Naive thymus-derived CD8-positive, alpha-beta T cell (primary cell): ENCODE measurements at regions not wholly inside any gene's neighbourhood (a gene's known extent, or its start where the extent isn't known, plus 50 kb on each side); places are given as distances from the start of the nearest gene placed in this dataset.

ENCODE experiments used
- ATAC-seq, 2 donors: fragments of 150-1000 bp; cut with Tn5 transposase in 1 of 2; sonication (Bioruptor Pico), chemical (Tn5 transposase) in 1 of 2; 1 replicate in 1 of 2; 2 replicates in 1 of 2; pipeline ENCODE4 v1.10.0; 2021; ENCODE audit warnings: mild to moderate bottlenecking in 2 of 2, moderate library complexity in 2 of 2
- POLR2A ChIA-PET: fragments of 350-600 bp; sonication (Branson Sonifier 250); formaldehyde crosslinking; loops from one replicate; lab custom pipeline; 2021; ENCODE audit warnings: antibody characterized with exemption; lab: Charles Lee
- DNase-seq, 10 donors: peaks; one replicate each; pipeline versions ENCODE4 v3.0.0 to v3.0.0-alpha.2; 2020 to 2022
- H3K27ac Mint-ChIP-seq, 10 donors: one replicate each; pipeline ENCODE4 v1.8.0; 2020 to 2022; ENCODE audit warnings: mild to moderate bottlenecking in 10 of 10, mixed read lengths in 10 of 10, moderate library complexity in 4 of 10, inconsistent platforms in 1 of 10
- H3K27me3 Mint-ChIP-seq, 5 donors: one replicate each; pipeline ENCODE4 v1.8.0; 2021 to 2022; ENCODE audit warnings: mixed read lengths in 5 of 5
- H3K36me3 Mint-ChIP-seq, 3 donors: one replicate each; pipeline ENCODE4 v1.8.0; 2020 to 2022; ENCODE audit warnings: mixed read lengths in 3 of 3, mild to moderate bottlenecking in 2 of 3, inconsistent platforms in 1 of 3
- H3K4me1 Mint-ChIP-seq, 4 donors: one replicate each; pipeline ENCODE4 v1.8.0; 2021 to 2022; ENCODE audit warnings: mixed read lengths in 4 of 4
- H3K4me3 Mint-ChIP-seq, 10 donors: one replicate each; pipeline ENCODE4 v1.8.0; 2020 to 2022; ENCODE audit warnings: mild to moderate bottlenecking in 10 of 10, mixed read lengths in 10 of 10, moderate library complexity in 6 of 10, inconsistent platforms in 1 of 10
- H3K9me3 Mint-ChIP-seq, 9 donors: one replicate each; pipeline ENCODE4 v1.8.0; 2020 to 2022; ENCODE audit warnings: mixed read lengths in 9 of 9, mild to moderate bottlenecking in 3 of 9, inconsistent platforms in 1 of 9, moderate library complexity in 1 of 9

GRCh38 chr12:75783093-75783877, 248.3 kb downstream of the PHLDA1 start:
- H3K27ac Mint-ChIP-seq = no peak overlapping the region
- POLR2A ChIA-PET = no interaction called here
- DNase-seq (no peak), ATAC-seq (no peak)
- no peaks in the 10 kb centered on the region for H3K9me3 Mint-ChIP-seq
- H3K36me3 Mint-ChIP-seq = no peaks in the 10 kb centered on the region
- H3K4me3 Mint-ChIP-seq = no peak overlapping the region
- H3K27me3 Mint-ChIP-seq = peaks cover 0 to 4% (median 3%) of the 10 kb centered on the region in 5 donors
- peaks cover 0 to 6% (median 1%) of the 10 kb centered on the region in 4 donors for H3K4me1 Mint-ChIP-seq

- no peak for ATAC-seq
- POLR2A ChIA-PET = no interaction called here
- Mint-ChIP-seq H3K4me1 (peaks cover 0 to 6% (median 1%) of the 10 kb centered on the region in 4 donors), H3K9me3 (no peaks in the 10 kb centered on the region), H3K36me3 (no peaks in the 10 kb centered on the region), H3K27me3 (peaks cover 0 to 4% (median 3%) of the 10 kb centered on the region in 5 donors), H3K27ac (no peak overlapping the region), H3K4me3 (no peak overlapping the region)
- no peak for DNase-seq
Measured at GRCh38 chr12:75782069-75782581, 249.5 kb downstream of the PHLDA1 start.

- H3K9me3 Mint-ChIP-seq = no peaks in the 10 kb centered on the region
- no peak overlapping the region for H3K4me3 Mint-ChIP-seq
- no peak overlapping the region for H3K27ac Mint-ChIP-seq
- H3K4me1 Mint-ChIP-seq = peaks cover 0 to 6% (median 1%) of the 10 kb centered on the region in 4 donors
- ATAC-seq (no peak), DNase-seq (no peak)
- peaks cover 0 to 4% (median 3%) of the 10 kb centered on the region in 5 donors for H3K27me3 Mint-ChIP-seq
- POLR2A ChIA-PET = no interaction called here
- no peaks in the 10 kb centered on the region for H3K36me3 Mint-ChIP-seq
Measured at GRCh38 chr12:75781532-75782046, 250.0 kb downstream of the PHLDA1 start.

- no peak overlapping the region for H3K4me3 Mint-ChIP-seq
- peaks cover 0 to 4% (median 3%) of the 10 kb centered on the region in 5 donors for H3K27me3 Mint-ChIP-seq
- H3K9me3 Mint-ChIP-seq = no peaks in the 10 kb centered on the region
- no peak overlapping the region for H3K27ac Mint-ChIP-seq
- no peak for DNase-seq
- ATAC-seq = no peak
- no peaks in the 10 kb centered on the region for H3K36me3 Mint-ChIP-seq
- H3K4me1 Mint-ChIP-seq = peaks cover 0 to 6% (median 1%) of the 10 kb centered on the region in 4 donors
- POLR2A ChIA-PET = no interaction called here
Measured at GRCh38 chr12:75779891-75780496, 251.6 kb downstream of the PHLDA1 start.

- H3K27me3 Mint-ChIP-seq = peaks cover 0 to 4% (median 0%) of the 10 kb centered on the region in 5 donors
- no peak overlapping the region for H3K27ac Mint-ChIP-seq
- ATAC-seq (no peak), DNase-seq (no peak)
- H3K4me1 Mint-ChIP-seq = peaks cover 0 to 4% (median 0%) of the 10 kb centered on the region in 4 donors
- H3K4me3 Mint-ChIP-seq = no peak overlapping the region
- H3K9me3 Mint-ChIP-seq = no peaks in the 10 kb centered on the region
- POLR2A ChIA-PET = no interaction called here
- H3K36me3 Mint-ChIP-seq = no peaks in the 10 kb centered on the region
Measured at GRCh38 chr12:75774261-75775052, 257.1 kb downstream of the PHLDA1 start.

GRCh38 chr12:75773377-75773776, 258.2 kb downstream of the PHLDA1 start:
- Mint-ChIP-seq H3K4me3 (no peak overlapping the region), H3K27ac (no peak overlapping the region), H3K9me3 (no peaks in the 10 kb centered on the region), H3K36me3 (no peaks in the 10 kb centered on the region), H3K4me1 (peaks cover 0 to 4% (median 0%) of the 10 kb centered on the region in 4 donors), H3K27me3 (peaks cover 0 to 4% (median under 1%) of the 10 kb centered on the region in 5 donors)
- ATAC-seq (no peak), DNase-seq (no peak)
- POLR2A ChIA-PET = no interaction called here

GRCh38 chr12:75771023-75771422, 259.6 kb upstream of the KRR1 start:
- Mint-ChIP-seq H3K9me3 (no peaks in the 10 kb centered on the region), H3K4me3 (no peak overlapping the region), H3K4me1 (peaks cover 0 to 8% (median 0%) of the 10 kb centered on the region in 4 donors), H3K27me3 (peaks cover 0 to 11% (median 4%) of the 10 kb centered on the region in 5 donors), H3K27ac (no peak overlapping the region), H3K36me3 (no peaks in the 10 kb centered on the region)
- DNase-seq (no peak), ATAC-seq (no peak)
- POLR2A ChIA-PET = no interaction called here

GRCh38 chr12:75767957-75768356, 256.5 kb upstream of the KRR1 start:
- no peak for DNase-seq
- POLR2A ChIA-PET = no interaction called here
- H3K36me3 Mint-ChIP-seq = no peaks in the 10 kb centered on the region
- no peak overlapping the region for H3K27ac Mint-ChIP-seq
- ATAC-seq = no peak
- H3K4me3 Mint-ChIP-seq = no peak overlapping the region
- peaks cover 0 to 11% (median 4%) of the 10 kb centered on the region in 5 donors for H3K27me3 Mint-ChIP-seq
- H3K9me3 Mint-ChIP-seq = no peaks in the 10 kb centered on the region
- peaks cover 0 to 3% (median 0%) of the 10 kb centered on the region in 4 donors for H3K4me1 Mint-ChIP-seq

- no peaks in the 10 kb centered on the region for H3K36me3 Mint-ChIP-seq
- no peak overlapping the region for H3K27ac Mint-ChIP-seq
- no peaks in the 10 kb centered on the region for H3K9me3 Mint-ChIP-seq
- POLR2A ChIA-PET = no interaction called here
- H3K27me3 Mint-ChIP-seq = peaks cover 0 to 14% (median 4%) of the 10 kb centered on the region in 5 donors
- peaks cover 0 to 3% (median 0%) of the 10 kb centered on the region in 4 donors for H3K4me1 Mint-ChIP-seq
- ATAC-seq (no peak), DNase-seq (no peak)
- no peak overlapping the region for H3K4me3 Mint-ChIP-seq
Measured at GRCh38 chr12:75766263-75767160, 255.1 kb upstream of the KRR1 start.

GRCh38 chr12:75765170-75766059, 254.0 kb upstream of the KRR1 start:
- H3K4me1 Mint-ChIP-seq = peaks cover 0 to 3% (median 0%) of the 10 kb centered on the region in 4 donors
- no peak overlapping the region for H3K27ac Mint-ChIP-seq
- H3K4me3 Mint-ChIP-seq = no peak overlapping the region
- H3K27me3 Mint-ChIP-seq = peaks cover 0 to 14% (median 4%) of the 10 kb centered on the region in 5 donors
- DNase-seq = no peak
- no peaks in the 10 kb centered on the region for H3K9me3 Mint-ChIP-seq
- H3K36me3 Mint-ChIP-seq = no peaks in the 10 kb centered on the region
- POLR2A ChIA-PET = no interaction called here
- no peak for ATAC-seq
